ENCODE measurements at regions not wholly inside any gene's neighbourhood (a gene's known extent, or its start where the extent isn't known, plus 50 kb on each side); places are given as distances from the start of the nearest gene placed in this dataset.
A peak's percentile ranks its signal among the peaks of the same experiment; 100 is the strongest.
"Not testable (repeated sequence)": the region's sequence is repeated elsewhere in the genome, so short reads cannot be mapped to it uniquely, and the experiment has no call there.

DNA sequence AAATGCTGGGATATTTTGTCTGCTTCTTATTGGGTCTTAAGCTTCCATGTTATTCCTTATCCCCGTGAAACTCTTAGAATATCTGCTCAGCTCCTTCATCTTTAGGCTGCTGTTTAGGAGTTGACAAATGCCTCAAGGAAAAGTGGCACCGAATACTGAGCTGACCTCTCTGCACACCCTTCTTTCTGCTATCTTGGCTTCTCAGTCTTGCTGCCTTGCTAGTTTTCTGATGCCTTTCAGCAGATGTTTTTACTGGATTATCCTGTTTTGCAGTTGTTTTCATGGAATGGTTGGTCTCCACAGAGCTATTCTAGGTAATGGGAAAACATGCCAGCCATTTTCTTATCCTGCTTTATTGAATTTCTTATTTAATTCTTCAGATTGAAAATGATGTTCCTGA lies 86.3 kb downstream of the GYPE start:
- DNase-seq (ENCODE audit: low read depth), result no peak
- TF ChIP-seq CTCF (IDR thresholded peaks at IDR 0.05; ENCODE audit: control insufficient read depth, insufficient read depth, low read depth, low read length, missing control alignments), result no peak
- H3K4me3 ChIP-seq (ENCODE audit: control insufficient read depth, low read depth, low read length), result no peak overlapping the region

- not testable (repeated sequence) for DNase-seq (ENCODE audit: low read depth); H3K4me3 ChIP-seq (ENCODE audit: control insufficient read depth, low read depth, low read length)
Measured at GRCh38 chr4:143817866-143818265, 87.5 kb downstream of the GYPE start.

GRCh38 chr4:143815375-143815774 lies 90.0 kb downstream of the GYPE start:
- H3K4me3 ChIP-seq (ENCODE audit: control insufficient read depth, low read depth, low read length); DNase-seq (ENCODE audit: low read depth): not testable (repeated sequence)

DNA sequence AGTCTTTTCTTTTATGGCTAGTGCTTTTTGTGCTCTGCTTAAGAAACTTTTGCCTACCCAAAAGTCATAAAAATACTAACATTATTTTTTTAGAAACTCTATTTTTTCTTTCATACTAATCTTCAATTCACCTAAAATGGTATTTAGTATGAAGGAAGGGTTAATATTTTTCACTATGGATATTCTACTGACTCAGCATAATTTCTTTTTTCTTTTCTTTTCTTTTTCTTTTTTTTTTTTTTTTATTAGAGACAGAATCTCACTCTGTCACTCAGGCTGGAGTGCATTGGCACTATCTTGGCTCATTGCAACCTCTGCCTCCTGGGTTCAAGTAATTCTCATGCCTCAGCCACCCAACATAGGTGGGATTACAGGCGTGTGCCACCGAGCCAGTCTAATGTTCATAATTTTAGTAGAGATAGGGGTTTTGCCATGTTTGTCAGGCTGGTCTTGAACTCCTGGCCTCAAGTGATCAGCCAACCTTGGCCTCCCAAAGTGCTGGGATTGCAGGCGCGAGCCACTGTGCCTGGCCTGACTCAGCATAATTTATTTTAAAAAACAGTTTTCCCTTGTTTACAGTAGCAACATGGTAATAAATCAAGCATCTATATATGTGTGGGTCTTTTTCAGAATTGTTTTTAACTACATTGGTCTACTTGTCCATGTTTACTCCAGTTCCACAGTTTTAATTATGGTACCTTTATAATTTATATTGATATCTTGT lies 91.8 kb downstream of the GYPE start:
- not testable (repeated sequence) for DNase-seq (ENCODE audit: low read depth); H3K4me3 ChIP-seq (ENCODE audit: control insufficient read depth, low read depth, low read length)

- DNase-seq (ENCODE audit: low read depth), result not testable (repeated sequence)
Measured at GRCh38 chr4:143791693-143792092, 91.2 kb upstream of the FREM3 start.

DNA sequence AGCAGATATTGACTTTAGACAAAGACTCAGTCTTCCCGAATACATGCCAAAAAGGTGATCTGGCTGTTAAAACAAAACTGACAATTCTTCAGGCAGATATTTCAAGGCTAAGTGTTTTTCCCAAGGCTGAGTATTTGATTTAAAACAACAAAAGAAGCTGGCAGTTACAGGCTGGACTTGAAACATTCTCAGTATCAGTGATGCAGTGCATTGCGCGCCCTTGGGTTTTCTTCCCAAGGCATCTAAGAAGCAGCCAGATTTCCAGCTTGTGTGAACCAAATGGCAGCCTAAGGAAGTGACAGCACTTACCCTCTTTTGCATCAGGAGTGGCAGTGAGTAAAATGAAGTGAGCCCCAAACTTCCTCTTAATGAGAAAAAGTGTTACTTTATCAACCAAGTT lies 90.0 kb upstream of the FREM3 start:
- DNase-seq (ENCODE audit: low read depth); H3K4me3 ChIP-seq (ENCODE audit: control insufficient read depth, low read depth, low read length): not testable (repeated sequence)

More at GRCh38 chr4:143791693-143792092, 91.2 kb upstream of the FREM3 start:
- not testable (repeated sequence) for H3K4me3 ChIP-seq (ENCODE audit: control insufficient read depth, low read depth, low read length)

GRCh38 chr4:143789618-143790017 lies 89.1 kb upstream of the FREM3 start:
- not testable (repeated sequence) for H3K4me3 ChIP-seq (ENCODE audit: control insufficient read depth, low read depth, low read length); DNase-seq (ENCODE audit: low read depth)

DNA sequence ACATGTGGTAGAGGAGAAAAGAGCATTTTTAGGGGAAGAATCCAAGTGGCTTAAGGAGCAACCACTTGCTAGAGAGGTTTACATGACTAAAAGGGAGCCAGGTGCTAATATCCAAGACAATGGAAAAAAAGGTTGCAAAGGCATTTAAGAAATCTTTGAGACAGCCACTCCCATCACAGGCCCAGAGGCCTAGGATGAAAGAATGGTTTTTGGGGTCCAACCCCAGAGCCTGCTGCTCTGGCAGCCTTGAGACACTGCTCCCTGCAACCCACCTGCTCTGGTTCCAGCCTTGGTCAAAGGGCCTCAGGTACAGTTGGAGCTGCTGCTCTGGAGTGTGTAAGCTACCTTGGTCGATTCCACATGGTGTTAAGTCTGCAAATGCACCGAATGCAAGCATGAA lies 84.1 kb upstream of the FREM3 start:
- no peak overlapping the region for H3K4me3 ChIP-seq (ENCODE audit: control insufficient read depth, low read depth, low read length)
- no peak for TF ChIP-seq CTCF (IDR thresholded peaks at IDR 0.05; ENCODE audit: control insufficient read depth, insufficient read depth, low read depth, low read length, missing control alignments)
- DNase-seq (ENCODE audit: low read depth), result no peak

- no peak for DNase-seq (ENCODE audit: low read depth)
- TF ChIP-seq CTCF (IDR thresholded peaks at IDR 0.05; ENCODE audit: control insufficient read depth, insufficient read depth, low read depth, low read length, missing control alignments), result no peak
- H3K4me3 ChIP-seq (ENCODE audit: control insufficient read depth, low read depth, low read length), result no peak overlapping the region
Measured at GRCh38 chr4:143782521-143782920, 82.0 kb upstream of the FREM3 start.

GRCh38 chr4:143773998-143774895 lies 73.8 kb upstream of the FREM3 start:
- no peak overlapping the region for H3K4me3 ChIP-seq (ENCODE audit: control insufficient read depth, low read depth, low read length)
- DNase-seq (ENCODE audit: low read depth), result no peak
- TF ChIP-seq CTCF (IDR thresholded peaks at IDR 0.05; ENCODE audit: control insufficient read depth, insufficient read depth, low read depth, low read length, missing control alignments), result peak; percentile 58
